A549 (cell line): ENCODE measurements at regions not wholly inside any gene's neighbourhood (a gene's known extent, or its start where the extent isn't known, plus 50 kb on each side); places are given as distances from the start of the nearest gene placed in this dataset.

Source experiments
- ATAC-seq, 2 experiments: fragments of 200-7000 bp in 1 of 2; fragments of >200 bp in 1 of 2; cut with Nextera tagmentation in 1 of 2; cut with Tn5 transposase in 1 of 2; 3 replicates each; pipeline versions ENCODE4 v1.8.0 to v1.9.1; 2018 to 2020; ENCODE audit warnings: mild to moderate bottlenecking in 1 of 2, moderate library complexity in 1 of 2
- CTCF ChIA-PET: fragments of 300-600 bp; sonication (Branson Sonifier 250); formaldehyde crosslinking; extraction: SDS; loops from one replicate; lab custom pipeline; 2021; ENCODE audit warnings: antibody characterized with exemption, inconsistent platforms; lab: Yijun Ruan, JAX
- POLR2A ChIA-PET: fragments of 350-600 bp; formaldehyde crosslinking; extraction: SDS; loops from one replicate; lab custom pipeline; 2021; ENCODE audit warnings: antibody characterized with exemption, inconsistent platforms; lab: Yijun Ruan, JAX
- DNase-seq, 2 experiments: peaks; one replicate each; pipeline versions ENCODE4 v3.0.0 to v3.0.0-alpha.2; 2011 to 2016; ENCODE audit warnings: low read depth in 1 of 2, low spot score in 1 of 2
- FAIRE-seq: peaks from 2 replicates; lab custom pipeline; 2011; peaks lifted over from hg19 to GRCh38; lab: Jason Lieb, UNC
- H3K27ac ChIP-seq, 2 experiments: fragments of >200 bp; sonication (Bioruptor Twin); formaldehyde crosslinking; 3 replicates each; pipeline ENCODE4 v1.5.1; 2016 to 2017
- H3K4me1 ChIP-seq: fragments of >200 bp; sonication (Bioruptor Twin); formaldehyde crosslinking; 3 replicates; pipeline ENCODE4 v1.6.1; 2016
- H3K4me2 ChIP-seq: fragments of >200 bp; sonication (Bioruptor Twin); formaldehyde crosslinking; 3 replicates; pipeline ENCODE4 v1.6.1; 2016
- H3K4me3 ChIP-seq: fragments of >200 bp; sonication (Bioruptor Twin); formaldehyde crosslinking; 3 replicates; pipeline ENCODE4 v1.5.1; 2016
- H3K9me3 ChIP-seq: fragments of >200 bp; sonication (Bioruptor Twin); formaldehyde crosslinking; 3 replicates; pipeline ENCODE4 v1.6.1; 2016
- CBX2 ChIP-seq: fragments of 200-600 bp; sonication (generic); IDR thresholded peaks from 2 replicates; pipeline ENCODE4 v1.6.1; 2016; ENCODE audit warnings: low read depth, mild to moderate bottlenecking, borderline replicate concordance
- CHD2 ChIP-seq: fragments of 150-350 bp; IDR thresholded peaks from 2 replicates; pipeline ENCODE4 v1.6.1; 2014; ENCODE audit warnings: low read length; ENCODE audit not compliant: partially characterized antibody
- EHF ChIP-seq: fragments of 250-450 bp; sonication (Bioruptor Pico); IDR thresholded peaks from 2 replicates; pipeline ENCODE4 v1.5.0; 2020; ENCODE audit warnings: mild to moderate bottlenecking
- EHMT2 ChIP-seq: fragments of 200-600 bp; sonication (generic); IDR thresholded peaks from 2 replicates; pipeline ENCODE4 v1.6.1; 2016; ENCODE audit warnings: antibody characterized with exemption, low read depth, mild to moderate bottlenecking, moderate library complexity
- EP300 ChIP-seq, 2 experiments: fragments of >200 bp; sonication (Bioruptor Twin); formaldehyde crosslinking; IDR thresholded peaks; 2 replicates in 1 of 2; 3 replicates in 1 of 2; pipeline ENCODE4 v1.6.1; 2016 to 2017
- ESRRA ChIP-seq: fragments of 150-350 bp; IDR thresholded peaks from 2 replicates; pipeline ENCODE4 v1.6.1; 2014; ENCODE audit warnings: mild to moderate bottlenecking, low read length, borderline replicate concordance
- HDAC2 ChIP-seq: fragments of 200-600 bp; sonication (generic); IDR thresholded peaks from 2 replicates; pipeline ENCODE4 v1.6.1; 2016
- HEYL ChIP-seq: fragments of 250-450 bp; sonication (Bioruptor Pico); IDR thresholded peaks from 2 replicates; pipeline ENCODE4 v1.8.0; 2021; ENCODE audit warnings: mild to moderate bottlenecking, moderate library complexity
- HOXA7 ChIP-seq: fragments of 250-450 bp; sonication (Bioruptor Pico); IDR thresholded peaks from 2 replicates; pipeline ENCODE4 v1.5.0; 2020; ENCODE audit warnings: mild to moderate bottlenecking, moderate library complexity
- HOXB13 ChIP-seq: fragments of 250-450 bp; sonication (Bioruptor Pico); IDR thresholded peaks from 2 replicates; pipeline ENCODE4 v1.5.0; 2020; ENCODE audit warnings: low read depth, mild to moderate bottlenecking, moderate library complexity
- NFE2L2 ChIP-seq: fragments of 150-350 bp; conservative IDR thresholded peaks from 2 replicates; pipeline ENCODE4 v1.6.1; 2014; ENCODE audit warnings: low read length
- NPAS2 ChIP-seq: fragments of 250-450 bp; sonication (Bioruptor Pico); IDR thresholded peaks from 2 replicates; pipeline ENCODE4 v1.8.0; 2022; ENCODE audit warnings: mild to moderate bottlenecking, moderate library complexity, borderline replicate concordance
- NR3C1 ChIP-seq: fragments of >200 bp; sonication (Bioruptor Twin); formaldehyde crosslinking; IDR thresholded peaks from 3 replicates; pipeline ENCODE4 v1.6.1; 2017
- POLR2AphosphoS2 ChIP-seq: conservative IDR thresholded peaks from 2 replicates; pipeline ENCODE4 v1.6.1; 2012; ENCODE audit warnings: low read length, improper control_type of control experiment, inconsistent platforms
- RNF2 ChIP-seq: fragments of 200-600 bp; sonication (generic); IDR thresholded peaks from 2 replicates; pipeline ENCODE4 v1.6.1; 2016; ENCODE audit warnings: low read depth, mild to moderate bottlenecking, antibody characterized with exemption, moderate library complexity, borderline replicate concordance
- SREBF2 ChIP-seq: fragments of 450-650 bp; IDR thresholded peaks from 2 replicates; pipeline ENCODE4 v1.6.1; 2014; ENCODE audit warnings: mild to moderate bottlenecking, moderate library complexity
- ZC3H11A ChIP-seq: fragments of 450-650 bp; IDR thresholded peaks from 2 replicates; pipeline ENCODE4 v1.6.1; 2014; ENCODE audit warnings: antibody characterized with exemption, mild to moderate bottlenecking
- ZSCAN20 ChIP-seq: fragments of 250-450 bp; sonication (Bioruptor Pico); IDR thresholded peaks from 2 replicates; pipeline ENCODE4 v1.8.0; 2022; ENCODE audit warnings: mild to moderate bottlenecking, moderate library complexity
- WGBS: methylation state at CpG from one replicate; pipeline ENCODE4 v1.1.6; 2017; ENCODE audit errors: missing lambda C conversion rate; 5-methylcytosine and 5-hydroxymethylcytosine counted together
- TF ChIP-seq, protein P1 (sequence below): fragments of 250-450 bp; sonication (Bioruptor Pico); IDR thresholded peaks from 2 replicates; pipeline ENCODE4 v1.5.0; 2020; ENCODE audit warnings: low read depth, mild to moderate bottlenecking, moderate library complexity
- TF ChIP-seq, protein P2 (sequence below): fragments of 200-600 bp; sonication (generic); IDR thresholded peaks from 2 replicates; pipeline ENCODE4 v1.6.1; 2016; ENCODE audit warnings: antibody characterized with exemption, mild to moderate bottlenecking, moderate library complexity
- TF ChIP-seq, protein P3 (sequence below): fragments of 150-350 bp; IDR thresholded peaks from 2 replicates; pipeline ENCODE4 v1.6.1; 2014; ENCODE audit warnings: low read depth, mild to moderate bottlenecking, low read length
- TF ChIP-seq, protein P4 (sequence below): IDR thresholded peaks from 2 replicates; pipeline ENCODE4 v1.6.1; 2012; ENCODE audit warnings: low read depth, borderline replicate concordance
- TF ChIP-seq, protein P5 (sequence below): IDR thresholded peaks from 2 replicates; pipeline ENCODE4 v1.6.1; 2012
- TF ChIP-seq, protein P6 (sequence below): fragments of 250-450 bp; sonication (Bioruptor Pico); IDR thresholded peaks from 2 replicates; pipeline ENCODE4 v1.5.0; 2021; ENCODE audit warnings: mild to moderate bottlenecking, moderate library complexity, borderline replicate concordance

- 23% methylated on average over 3 of the region's 3 CpGs for WGBS
- ChIA-PET CTCF (no interaction called here), POLR2A (no interaction called here)
- no peak for DNase-seq
- Histone ChIP-seq H3K4me1 (no peaks in the 10 kb centered on the region), H3K4me2 (no peak overlapping the region), H3K27ac (no peak overlapping the region), H3K9me3 (0 out of 3 replicates have a peak, but pooled peaks cover 3% of the 10 kb centered on the region), H3K4me3 (no peak overlapping the region)
- TF ChIP-seq HEYL (CRISPR knock-in tag) (no peak), EHF (CRISPR knock-in tag) (no peak), HOXA7 (CRISPR knock-in tag) (no peak), POLR2AphosphoS2 (no peak), CBX2 (no peak), NR3C1 (no peak), ZC3H11A (no peak), ZSCAN20 (no peak)
- TF ChIP-seq, protein P1, sequence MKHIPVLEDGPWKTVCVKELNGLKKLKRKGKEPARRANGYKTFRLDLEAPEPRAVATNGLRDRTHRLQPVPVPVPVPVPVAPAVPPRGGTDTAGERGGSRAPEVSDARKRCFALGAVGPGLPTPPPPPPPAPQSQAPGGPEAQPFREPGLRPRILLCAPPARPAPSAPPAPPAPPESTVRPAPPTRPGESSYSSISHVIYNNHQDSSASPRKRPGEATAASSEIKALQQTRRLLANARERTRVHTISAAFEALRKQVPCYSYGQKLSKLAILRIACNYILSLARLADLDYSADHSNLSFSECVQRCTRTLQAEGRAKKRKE (CRISPR knock-in tag) = no peak
- FAIRE-seq = no peak
- no peak for ATAC-seq
Measured at GRCh38 chr3:34864011-34864410, 775.3 kb upstream of the ARPP21 start.

DNA sequence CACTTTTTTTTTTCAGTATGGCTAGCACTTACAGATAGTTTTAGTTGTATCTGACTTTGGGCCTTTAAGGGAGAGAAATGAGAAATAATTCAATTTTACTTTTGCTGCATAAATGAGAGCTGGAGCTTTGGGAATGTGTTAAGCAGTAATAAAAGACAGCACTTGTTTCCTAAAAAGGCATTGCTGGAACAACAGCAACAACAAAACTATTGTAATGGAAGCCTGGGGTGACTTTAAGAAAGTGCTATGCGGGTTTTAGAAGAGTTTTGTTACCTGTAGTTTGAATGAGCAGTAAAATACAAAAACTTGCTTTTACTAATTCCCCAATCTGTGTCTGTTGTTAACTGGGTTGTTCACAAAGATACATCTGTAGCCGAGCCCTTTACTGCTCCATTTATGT, 774.0 kb upstream of the ARPP21 start:
- Histone ChIP-seq H3K27ac (no peak overlapping the region), H3K4me1 (no peaks in the 10 kb centered on the region), H3K4me3 (no peak overlapping the region), H3K4me2 (no peak overlapping the region), H3K9me3 (0 out of 3 replicates have a peak, but pooled peaks cover 3% of the 10 kb centered on the region)
- TF ChIP-seq EP300 (IDR thresholded peaks at IDR 0.05) (no peak), NFE2L2 (no peak), SREBF2 (no peak), ESRRA (no peak), HOXA7 (CRISPR knock-in tag) (no peak), HOXB13 (CRISPR knock-in tag) (no peak), EHMT2 (no peak), NPAS2 (CRISPR knock-in tag) (no peak), RNF2 (no peak), ZC3H11A (no peak), CHD2 (no peak), HDAC2 (no peak)
- TF ChIP-seq, protein P2, sequence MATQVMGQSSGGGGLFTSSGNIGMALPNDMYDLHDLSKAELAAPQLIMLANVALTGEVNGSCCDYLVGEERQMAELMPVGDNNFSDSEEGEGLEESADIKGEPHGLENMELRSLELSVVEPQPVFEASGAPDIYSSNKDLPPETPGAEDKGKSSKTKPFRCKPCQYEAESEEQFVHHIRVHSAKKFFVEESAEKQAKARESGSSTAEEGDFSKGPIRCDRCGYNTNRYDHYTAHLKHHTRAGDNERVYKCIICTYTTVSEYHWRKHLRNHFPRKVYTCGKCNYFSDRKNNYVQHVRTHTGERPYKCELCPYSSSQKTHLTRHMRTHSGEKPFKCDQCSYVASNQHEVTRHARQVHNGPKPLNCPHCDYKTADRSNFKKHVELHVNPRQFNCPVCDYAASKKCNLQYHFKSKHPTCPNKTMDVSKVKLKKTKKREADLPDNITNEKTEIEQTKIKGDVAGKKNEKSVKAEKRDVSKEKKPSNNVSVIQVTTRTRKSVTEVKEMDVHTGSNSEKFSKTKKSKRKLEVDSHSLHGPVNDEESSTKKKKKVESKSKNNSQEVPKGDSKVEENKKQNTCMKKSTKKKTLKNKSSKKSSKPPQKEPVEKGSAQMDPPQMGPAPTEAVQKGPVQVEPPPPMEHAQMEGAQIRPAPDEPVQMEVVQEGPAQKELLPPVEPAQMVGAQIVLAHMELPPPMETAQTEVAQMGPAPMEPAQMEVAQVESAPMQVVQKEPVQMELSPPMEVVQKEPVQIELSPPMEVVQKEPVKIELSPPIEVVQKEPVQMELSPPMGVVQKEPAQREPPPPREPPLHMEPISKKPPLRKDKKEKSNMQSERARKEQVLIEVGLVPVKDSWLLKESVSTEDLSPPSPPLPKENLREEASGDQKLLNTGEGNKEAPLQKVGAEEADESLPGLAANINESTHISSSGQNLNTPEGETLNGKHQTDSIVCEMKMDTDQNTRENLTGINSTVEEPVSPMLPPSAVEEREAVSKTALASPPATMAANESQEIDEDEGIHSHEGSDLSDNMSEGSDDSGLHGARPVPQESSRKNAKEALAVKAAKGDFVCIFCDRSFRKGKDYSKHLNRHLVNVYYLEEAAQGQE = no peak
- TF ChIP-seq, protein P3, sequence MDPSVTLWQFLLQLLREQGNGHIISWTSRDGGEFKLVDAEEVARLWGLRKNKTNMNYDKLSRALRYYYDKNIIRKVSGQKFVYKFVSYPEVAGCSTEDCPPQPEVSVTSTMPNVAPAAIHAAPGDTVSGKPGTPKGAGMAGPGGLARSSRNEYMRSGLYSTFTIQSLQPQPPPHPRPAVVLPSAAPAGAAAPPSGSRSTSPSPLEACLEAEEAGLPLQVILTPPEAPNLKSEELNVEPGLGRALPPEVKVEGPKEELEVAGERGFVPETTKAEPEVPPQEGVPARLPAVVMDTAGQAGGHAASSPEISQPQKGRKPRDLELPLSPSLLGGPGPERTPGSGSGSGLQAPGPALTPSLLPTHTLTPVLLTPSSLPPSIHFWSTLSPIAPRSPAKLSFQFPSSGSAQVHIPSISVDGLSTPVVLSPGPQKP = no peak
- TF ChIP-seq, protein P4, sequence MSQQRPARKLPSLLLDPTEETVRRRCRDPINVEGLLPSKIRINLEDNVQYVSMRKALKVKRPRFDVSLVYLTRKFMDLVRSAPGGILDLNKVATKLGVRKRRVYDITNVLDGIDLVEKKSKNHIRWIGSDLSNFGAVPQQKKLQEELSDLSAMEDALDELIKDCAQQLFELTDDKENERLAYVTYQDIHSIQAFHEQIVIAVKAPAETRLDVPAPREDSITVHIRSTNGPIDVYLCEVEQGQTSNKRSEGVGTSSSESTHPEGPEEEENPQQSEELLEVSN = no peak
- TF ChIP-seq, protein P5, sequence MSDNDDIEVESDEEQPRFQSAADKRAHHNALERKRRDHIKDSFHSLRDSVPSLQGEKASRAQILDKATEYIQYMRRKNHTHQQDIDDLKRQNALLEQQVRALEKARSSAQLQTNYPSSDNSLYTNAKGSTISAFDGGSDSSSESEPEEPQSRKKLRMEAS = no peak
- TF ChIP-seq, protein P6, sequence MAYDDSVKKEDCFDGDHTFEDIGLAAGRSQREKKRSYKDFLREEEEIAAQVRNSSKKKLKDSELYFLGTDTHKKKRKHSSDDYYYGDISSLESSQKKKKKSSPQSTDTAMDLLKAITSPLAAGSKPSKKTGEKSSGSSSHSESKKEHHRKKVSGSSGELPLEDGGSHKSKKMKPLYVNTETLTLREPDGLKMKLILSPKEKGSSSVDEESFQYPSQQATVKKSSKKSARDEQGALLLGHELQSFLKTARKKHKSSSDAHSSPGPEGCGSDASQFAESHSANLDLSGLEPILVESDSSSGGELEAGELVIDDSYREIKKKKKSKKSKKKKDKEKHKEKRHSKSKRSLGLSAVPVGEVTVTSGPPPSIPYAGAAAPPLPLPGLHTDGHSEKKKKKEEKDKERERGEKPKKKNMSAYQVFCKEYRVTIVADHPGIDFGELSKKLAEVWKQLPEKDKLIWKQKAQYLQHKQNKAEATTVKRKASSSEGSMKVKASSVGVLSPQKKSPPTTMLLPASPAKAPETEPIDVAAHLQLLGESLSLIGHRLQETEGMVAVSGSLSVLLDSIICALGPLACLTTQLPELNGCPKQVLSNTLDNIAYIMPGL (CRISPR knock-in tag) = no peak
- ChIA-PET CTCF (interaction anchor here (0.8 kb wide), 1 partner anchor 9 kb away, joined by 3 read pairs; no protein-coding TSS in a partner anchor), POLR2A (no interaction called here)
- WGBS = 21% methylated on average over 2 of the region's 2 CpGs
- no peak for DNase-seq
- ATAC-seq = no peak
- no peak for FAIRE-seq
